GM23338 (cell line): ENCODE measurements at regions not wholly inside any gene's neighbourhood (a gene's known extent, or its start where the extent isn't known, plus 50 kb on each side); places are given as distances from the start of the nearest gene placed in this dataset.

Experiments used
- ATAC-seq: fragments of 200-7000 bp; cut with Tn5 transposase; 3 replicates; pipeline ENCODE4 v1.9.1; 2020
- DNase-seq: peaks from one replicate; pipeline ENCODE4 v3.0.0-alpha.2; 2015; ENCODE audit warnings: low spot score
- H2AFZ ChIP-seq: fragments of 200-600 bp; sonication (generic); 2 replicates; pipeline ENCODE4 v1.8.0; 2016; ENCODE audit warnings: antibody characterized with exemption, mild to moderate bottlenecking, moderate library complexity
- H3F3A ChIP-seq: fragments of 200-600 bp; sonication (generic); replicated peaks from 2 replicates; pipeline ENCODE4 v1.8.0; 2017; ENCODE audit warnings: antibody characterized with exemption, mixed run types, low read depth
- H3K27ac ChIP-seq: fragments of 200-600 bp; sonication (generic); 2 replicates; pipeline ENCODE4 v1.6.1; 2016; ENCODE audit warnings: low read depth
- H3K27me3 ChIP-seq: fragments of 200-600 bp; sonication (generic); 2 replicates; pipeline ENCODE4 v1.8.0; 2016; ENCODE audit warnings: mild to moderate bottlenecking, mixed run types, moderate library complexity; ENCODE audit not compliant: insufficient read depth
- H3K36me3 ChIP-seq: fragments of 200-600 bp; sonication (generic); 2 replicates; pipeline ENCODE4 v1.8.0; 2016; ENCODE audit warnings: mild to moderate bottlenecking; ENCODE audit not compliant: insufficient read depth
- H3K4me1 ChIP-seq: fragments of 200-600 bp; sonication (generic); 2 replicates; pipeline ENCODE4 v1.8.0; 2016; ENCODE audit warnings: mild to moderate bottlenecking, moderate library complexity; ENCODE audit not compliant: insufficient read depth
- H3K4me2 ChIP-seq: fragments of 200-600 bp; sonication (generic); 2 replicates; pipeline ENCODE4 v1.7.1; 2017; ENCODE audit warnings: mixed run types
- H3K4me3 ChIP-seq: fragments of 200-600 bp; sonication (generic); 2 replicates; pipeline ENCODE4 v1.6.1; 2016; ENCODE audit warnings: mixed run types
- H3K79me2 ChIP-seq: fragments of 200-600 bp; sonication (generic); replicated peaks from 2 replicates; pipeline ENCODE4 v1.8.0; 2017; ENCODE audit warnings: mild to moderate bottlenecking; ENCODE audit not compliant: insufficient read depth
- H3K9me2 ChIP-seq: fragments of 200-600 bp; sonication (generic); 2 replicates; pipeline ENCODE4 v1.8.0; 2017; ENCODE audit not compliant: insufficient read depth
- H4K20me1 ChIP-seq: fragments of 200-600 bp; sonication (generic); replicated peaks from 2 replicates; pipeline ENCODE4 v1.8.0; 2017; ENCODE audit warnings: mild to moderate bottlenecking; ENCODE audit not compliant: insufficient read depth
- H3K27ac Mint-ChIP-seq: 2 replicates; pipeline ENCODE4 v1.8.0; 2020; ENCODE audit warnings: inconsistent platforms, mild to moderate bottlenecking, moderate library complexity, mixed read lengths
- H3K27me3 Mint-ChIP-seq: 3 replicates; pipeline ENCODE4 v1.8.0; 2022; ENCODE audit warnings: low read depth, mild to moderate bottlenecking, moderate library complexity, mixed read lengths, inconsistent platforms; ENCODE audit not compliant: insufficient read depth, poor library complexity
- H3K36me3 Mint-ChIP-seq: 3 replicates; pipeline ENCODE4 v1.8.0; 2021; ENCODE audit warnings: low read depth, mild to moderate bottlenecking, inconsistent platforms, moderate library complexity, mixed read lengths
- H3K4me1 Mint-ChIP-seq: 3 replicates; pipeline ENCODE4 v1.8.0; 2020; ENCODE audit warnings: mild to moderate bottlenecking, inconsistent platforms, mixed read lengths
- H3K4me3 Mint-ChIP-seq: 3 replicates; pipeline ENCODE4 v1.8.0; 2021; ENCODE audit warnings: moderate library complexity, mild to moderate bottlenecking, inconsistent platforms, mixed read lengths
- H3K9me3 Mint-ChIP-seq: 3 replicates; pipeline ENCODE4 v1.8.0; 2020; ENCODE audit warnings: moderate library complexity, mild to moderate bottlenecking, inconsistent platforms, mixed read lengths
- CREB1 ChIP-seq: fragments of 250-450 bp; sonication (Bioruptor Pico); IDR thresholded peaks from 2 replicates; pipeline ENCODE4 v1.5.0; 2020; ENCODE audit warnings: low read depth, mild to moderate bottlenecking, moderate library complexity
- CTCF ChIP-seq, 2 experiments: fragments of 200-600 bp in 1 of 2; sonication (generic) in 1 of 2; conservative IDR thresholded peaks; 2 replicates each; pipeline versions ENCODE4 v1.5.1 to v1.6.1; 2016 to 2017; ENCODE audit warnings: antibody characterized with exemption in 2 of 2, low read depth in 2 of 2, mild to moderate bottlenecking in 2 of 2, moderate library complexity in 1 of 2
- EZH2phosphoT487 ChIP-seq: fragments of 200-600 bp; sonication (generic); IDR thresholded peaks from one replicate; pipeline ENCODE4 v1.8.1; 2018; ENCODE audit warnings: antibody characterized with exemption; ENCODE audit not compliant: unreplicated experiment
- JUNB ChIP-seq: IDR thresholded peaks from one replicate; pipeline ENCODE4 v1.6.1; 2016; ENCODE audit warnings: antibody characterized with exemption; ENCODE audit not compliant: unreplicated experiment
- NANOG ChIP-seq: IDR thresholded peaks from 2 replicates; pipeline ENCODE4 v1.6.1; 2016; ENCODE audit warnings: antibody characterized with exemption, borderline replicate concordance
- POLR2AphosphoS5 ChIP-seq: IDR thresholded peaks from 2 replicates; pipeline ENCODE4 v1.6.1; 2016; ENCODE audit warnings: antibody characterized with exemption, low read depth
- STAT1 ChIP-seq: IDR thresholded peaks from one replicate; pipeline ENCODE4 v1.6.1; 2016; ENCODE audit warnings: antibody characterized with exemption; ENCODE audit not compliant: unreplicated experiment
- ZNF331 ChIP-seq: fragments of 250-450 bp; sonication (Bioruptor Pico); IDR thresholded peaks from 2 replicates; pipeline ENCODE4 v1.5.0; 2020; ENCODE audit warnings: low read depth, mild to moderate bottlenecking, moderate library complexity
- TF ChIP-seq, protein P1 (sequence below): fragments of 250-450 bp; sonication (Bioruptor Pico); IDR thresholded peaks from 2 replicates; pipeline ENCODE4 v1.5.0; 2020; ENCODE audit warnings: mild to moderate bottlenecking, moderate library complexity
- TF ChIP-seq, protein P2 (sequence below): IDR thresholded peaks from 2 replicates; pipeline ENCODE4 v1.6.1; 2016; ENCODE audit warnings: antibody characterized with exemption

GRCh38 chr1:67594764-67595163, 90.2 kb upstream of the GADD45A start:
- no peaks in the 10 kb centered on the region for H4K20me1 ChIP-seq
- no peak overlapping the region for H3K4me3 ChIP-seq
- H3K27ac Mint-ChIP-seq: no peak overlapping the region
- DNase-seq (no peak), ATAC-seq (no peak)
- peaks cover 8% of the 10 kb centered on the region for H3K4me1 Mint-ChIP-seq
- no peak overlapping the region for H3K27ac ChIP-seq
- no peaks in the 10 kb centered on the region for H3K9me3 Mint-ChIP-seq
- no peaks in the 10 kb centered on the region for H3K4me1 ChIP-seq
- no peak overlapping the region for H2AFZ ChIP-seq
- no peaks in the 10 kb centered on the region for H3K79me2 ChIP-seq
- H3K4me3 Mint-ChIP-seq: no peak overlapping the region
- H3K27me3 ChIP-seq: no peaks in the 10 kb centered on the region
- no peaks in the 10 kb centered on the region for H3K36me3 Mint-ChIP-seq
- TF ChIP-seq CREB1 (CRISPR knock-in tag) (no peak), ZNF331 (CRISPR knock-in tag) (no peak), JUNB (no peak), CTCF (conservative IDR thresholded peaks at IDR 0.05; ENCODE audit: low read depth in 2 of 2) (no peak), NANOG (no peak), POLR2AphosphoS5 (no peak), EZH2phosphoT487 (no peak), STAT1 (no peak)
- TF ChIP-seq, protein P1, sequence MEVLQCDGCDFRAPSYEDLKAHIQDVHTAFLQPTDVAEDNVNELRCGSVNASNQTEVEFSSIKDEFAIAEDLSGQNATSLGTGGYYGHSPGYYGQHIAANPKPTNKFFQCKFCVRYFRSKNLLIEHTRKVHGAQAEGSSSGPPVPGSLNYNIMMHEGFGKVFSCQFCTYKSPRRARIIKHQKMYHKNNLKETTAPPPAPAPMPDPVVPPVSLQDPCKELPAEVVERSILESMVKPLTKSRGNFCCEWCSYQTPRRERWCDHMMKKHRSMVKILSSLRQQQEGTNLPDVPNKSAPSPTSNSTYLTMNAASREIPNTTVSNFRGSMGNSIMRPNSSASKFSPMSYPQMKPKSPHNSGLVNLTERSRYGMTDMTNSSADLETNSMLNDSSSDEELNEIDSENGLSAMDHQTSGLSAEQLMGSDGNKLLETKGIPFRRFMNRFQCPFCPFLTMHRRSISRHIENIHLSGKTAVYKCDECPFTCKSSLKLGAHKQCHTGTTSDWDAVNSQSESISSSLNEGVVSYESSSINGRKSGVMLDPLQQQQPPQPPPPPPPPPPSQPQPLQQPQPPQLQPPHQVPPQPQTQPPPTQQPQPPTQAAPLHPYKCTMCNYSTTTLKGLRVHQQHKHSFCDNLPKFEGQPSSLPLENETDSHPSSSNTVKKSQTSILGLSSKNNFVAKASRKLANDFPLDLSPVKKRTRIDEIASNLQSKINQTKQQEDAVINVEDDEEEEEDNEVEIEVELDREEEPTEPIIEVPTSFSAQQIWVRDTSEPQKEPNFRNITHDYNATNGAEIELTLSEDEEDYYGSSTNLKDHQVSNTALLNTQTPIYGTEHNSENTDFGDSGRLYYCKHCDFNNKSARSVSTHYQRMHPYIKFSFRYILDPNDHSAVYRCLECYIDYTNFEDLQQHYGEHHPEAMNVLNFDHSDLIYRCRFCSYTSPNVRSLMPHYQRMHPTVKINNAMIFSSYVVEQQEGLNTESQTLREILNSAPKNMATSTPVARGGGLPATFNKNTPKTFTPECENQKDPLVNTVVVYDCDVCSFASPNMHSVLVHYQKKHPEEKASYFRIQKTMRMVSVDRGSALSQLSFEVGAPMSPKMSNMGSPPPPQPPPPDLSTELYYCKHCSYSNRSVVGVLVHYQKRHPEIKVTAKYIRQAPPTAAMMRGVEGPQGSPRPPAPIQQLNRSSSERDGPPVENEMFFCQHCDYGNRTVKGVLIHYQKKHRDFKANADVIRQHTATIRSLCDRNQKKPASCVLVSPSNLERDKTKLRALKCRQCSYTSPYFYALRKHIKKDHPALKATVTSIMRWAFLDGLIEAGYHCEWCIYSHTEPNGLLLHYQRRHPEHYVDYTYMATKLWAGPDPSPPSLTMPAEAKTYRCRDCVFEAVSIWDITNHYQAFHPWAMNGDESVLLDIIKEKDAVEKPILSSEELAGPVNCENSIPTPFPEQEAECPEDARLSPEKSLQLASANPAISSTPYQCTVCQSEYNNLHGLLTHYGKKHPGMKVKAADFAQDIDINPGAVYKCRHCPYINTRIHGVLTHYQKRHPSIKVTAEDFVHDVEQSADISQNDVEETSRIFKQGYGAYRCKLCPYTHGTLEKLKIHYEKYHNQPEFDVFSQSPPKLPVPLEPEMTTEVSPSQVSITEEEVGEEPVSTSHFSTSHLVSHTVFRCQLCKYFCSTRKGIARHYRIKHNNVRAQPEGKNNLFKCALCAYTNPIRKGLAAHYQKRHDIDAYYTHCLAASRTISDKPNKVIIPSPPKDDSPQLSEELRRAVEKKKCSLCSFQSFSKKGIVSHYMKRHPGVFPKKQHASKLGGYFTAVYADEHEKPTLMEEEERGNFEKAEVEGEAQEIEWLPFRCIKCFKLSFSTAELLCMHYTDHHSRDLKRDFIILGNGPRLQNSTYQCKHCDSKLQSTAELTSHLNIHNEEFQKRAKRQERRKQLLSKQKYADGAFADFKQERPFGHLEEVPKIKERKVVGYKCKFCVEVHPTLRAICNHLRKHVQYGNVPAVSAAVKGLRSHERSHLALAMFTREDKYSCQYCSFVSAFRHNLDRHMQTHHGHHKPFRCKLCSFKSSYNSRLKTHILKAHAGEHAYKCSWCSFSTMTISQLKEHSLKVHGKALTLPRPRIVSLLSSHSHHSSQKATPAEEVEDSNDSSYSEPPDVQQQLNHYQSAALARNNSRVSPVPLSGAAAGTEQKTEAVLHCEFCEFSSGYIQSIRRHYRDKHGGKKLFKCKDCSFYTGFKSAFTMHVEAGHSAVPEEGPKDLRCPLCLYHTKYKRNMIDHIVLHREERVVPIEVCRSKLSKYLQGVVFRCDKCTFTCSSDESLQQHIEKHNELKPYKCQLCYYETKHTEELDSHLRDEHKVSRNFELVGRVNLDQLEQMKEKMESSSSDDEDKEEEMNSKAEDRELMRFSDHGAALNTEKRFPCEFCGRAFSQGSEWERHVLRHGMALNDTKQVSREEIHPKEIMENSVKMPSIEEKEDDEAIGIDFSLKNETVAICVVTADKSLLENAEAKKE (CRISPR knock-in tag): no peak
- TF ChIP-seq, protein P2, sequence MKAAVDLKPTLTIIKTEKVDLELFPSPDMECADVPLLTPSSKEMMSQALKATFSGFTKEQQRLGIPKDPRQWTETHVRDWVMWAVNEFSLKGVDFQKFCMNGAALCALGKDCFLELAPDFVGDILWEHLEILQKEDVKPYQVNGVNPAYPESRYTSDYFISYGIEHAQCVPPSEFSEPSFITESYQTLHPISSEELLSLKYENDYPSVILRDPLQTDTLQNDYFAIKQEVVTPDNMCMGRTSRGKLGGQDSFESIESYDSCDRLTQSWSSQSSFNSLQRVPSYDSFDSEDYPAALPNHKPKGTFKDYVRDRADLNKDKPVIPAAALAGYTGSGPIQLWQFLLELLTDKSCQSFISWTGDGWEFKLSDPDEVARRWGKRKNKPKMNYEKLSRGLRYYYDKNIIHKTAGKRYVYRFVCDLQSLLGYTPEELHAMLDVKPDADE: no peak
- H3K27me3 Mint-ChIP-seq: no peaks in the 10 kb centered on the region
- no peak overlapping the region for H3K4me2 ChIP-seq
- no peaks in the 10 kb centered on the region for H3F3A ChIP-seq
- H3K9me2 ChIP-seq: no peaks in the 10 kb centered on the region; the same call in 1 of the 2 replicates
- H3K36me3 ChIP-seq: no peaks in the 10 kb centered on the region
